Occipital lobe (tissue), 1 donor: ENCODE measurements at regions not wholly inside any gene's neighbourhood (a gene's known extent, or its start where the extent isn't known, plus 50 kb on each side); places are given as distances from the start of the nearest gene placed in this dataset.

Source experiments
- DNase-seq: peaks from one replicate; lab custom pipeline; 2025; lab: John Stamatoyannopoulos, UW

DNA sequence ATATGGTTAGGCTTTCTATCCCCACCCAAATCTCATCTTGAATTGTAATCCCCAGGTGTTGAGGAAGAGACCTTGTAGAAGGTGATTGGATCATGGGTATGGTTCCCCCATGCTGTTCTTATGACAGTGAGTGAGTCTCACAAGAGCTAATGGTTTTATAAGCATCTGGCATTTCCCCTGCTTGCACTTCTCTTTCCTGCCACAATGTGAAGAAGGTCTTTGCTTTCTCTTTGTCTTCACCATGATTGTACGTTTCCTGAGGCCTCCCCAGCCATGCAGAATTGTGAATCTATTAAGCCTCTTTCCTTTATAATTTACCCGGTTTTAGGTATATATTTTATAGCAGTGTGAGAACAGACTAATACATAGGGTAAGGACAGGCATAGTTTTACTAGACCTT lies 334.5 kb downstream of the TLR4 start:
- no peak for DNase-seq

DNA sequence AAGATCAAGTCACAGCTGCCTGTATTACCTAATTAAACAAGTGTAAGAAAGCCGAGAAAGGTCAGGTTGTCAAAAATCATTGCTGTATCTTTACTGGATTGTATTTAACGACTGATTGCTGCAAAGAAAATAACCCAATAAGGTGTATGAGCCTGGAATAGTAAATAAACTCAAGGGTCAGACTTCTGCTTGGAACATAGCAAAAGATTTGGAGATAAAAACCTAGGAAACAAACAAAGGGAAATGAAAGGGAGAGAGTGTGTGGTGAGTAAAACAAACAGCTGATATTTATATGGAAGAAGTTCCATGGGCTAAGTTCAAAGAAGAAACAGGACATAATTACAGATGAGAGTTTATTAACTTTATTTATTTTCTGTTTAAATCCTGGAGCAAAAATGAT lies 354.0 kb downstream of the TLR4 start:
- DNase-seq: no peak

DNA sequence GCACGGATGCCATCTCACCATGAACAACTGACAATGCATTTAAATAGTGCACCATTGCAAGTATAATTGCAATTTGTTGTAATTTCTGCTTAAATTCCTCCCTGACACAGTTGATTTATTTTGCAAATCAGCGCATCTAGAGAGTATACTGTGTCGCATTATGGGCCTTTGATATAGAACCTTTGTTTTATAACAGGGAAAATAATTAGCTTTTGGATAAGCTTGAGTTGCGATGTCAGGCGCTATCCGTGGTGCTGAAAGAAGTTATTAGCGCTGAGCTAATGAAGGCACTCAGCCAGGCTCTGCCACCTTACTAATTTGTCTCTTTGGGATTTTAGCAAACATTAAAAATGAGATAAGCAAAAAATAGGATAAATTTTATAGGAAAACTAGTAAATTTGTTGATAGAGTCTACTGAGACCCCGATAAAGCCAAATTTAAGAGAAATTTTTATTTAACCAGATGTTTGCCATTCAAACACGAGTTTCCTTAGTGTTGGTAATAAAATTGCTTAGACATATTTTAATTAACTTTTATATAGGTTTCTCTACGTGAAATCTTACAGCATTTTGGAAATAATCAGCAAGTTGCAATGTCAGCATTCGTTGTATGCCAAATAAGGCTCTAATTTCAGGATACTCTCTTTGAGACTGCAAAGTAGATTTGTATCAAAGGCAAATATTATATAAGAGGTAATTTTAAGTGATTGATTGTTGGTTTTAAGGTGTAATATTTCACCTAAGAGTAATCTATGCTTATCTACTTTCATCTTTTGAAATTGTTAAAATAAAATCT lies 355.5 kb downstream of the TLR4 start:
- no peak for DNase-seq

DNA sequence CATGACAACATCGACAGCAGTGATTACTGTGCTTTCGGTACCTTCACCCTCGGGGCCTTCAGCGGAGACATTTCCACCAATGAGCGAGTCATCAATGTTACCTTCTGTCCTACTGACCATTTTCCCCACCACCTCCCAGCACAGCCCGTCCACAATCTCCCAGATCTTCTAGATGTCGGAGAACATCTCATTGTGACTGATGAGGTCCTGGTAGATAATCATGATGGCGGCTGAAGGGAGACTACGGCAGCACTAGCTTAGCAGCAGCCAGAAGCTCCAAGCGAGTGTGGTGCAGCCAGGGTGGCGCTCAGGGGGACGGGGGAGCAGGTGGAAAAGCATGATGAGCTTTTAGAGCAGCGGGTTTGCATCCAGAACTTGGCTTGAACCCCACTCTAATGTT lies 379.0 kb downstream of the TLR4 start:
- no peak for DNase-seq

DNA sequence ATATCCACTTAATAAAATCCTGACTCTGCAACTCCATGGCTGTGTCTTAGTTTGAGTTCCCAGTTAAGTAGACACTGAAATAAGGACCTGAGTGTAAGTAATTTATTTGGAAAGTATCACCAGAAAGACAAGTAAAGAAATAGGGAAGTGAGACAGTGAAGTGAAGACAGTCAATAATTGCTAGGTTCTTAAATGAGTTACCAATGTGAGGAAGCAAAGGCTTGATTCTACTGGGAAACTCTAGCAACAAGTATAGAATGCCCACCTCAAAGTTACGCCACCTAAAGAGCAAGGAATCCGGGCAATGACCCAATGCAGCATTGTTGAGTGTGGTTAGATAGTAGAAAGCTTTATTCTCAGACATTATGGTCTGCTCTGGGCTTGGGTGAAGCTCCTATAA lies 383.9 kb downstream of the TLR4 start:
- DNase-seq: no peak

DNA sequence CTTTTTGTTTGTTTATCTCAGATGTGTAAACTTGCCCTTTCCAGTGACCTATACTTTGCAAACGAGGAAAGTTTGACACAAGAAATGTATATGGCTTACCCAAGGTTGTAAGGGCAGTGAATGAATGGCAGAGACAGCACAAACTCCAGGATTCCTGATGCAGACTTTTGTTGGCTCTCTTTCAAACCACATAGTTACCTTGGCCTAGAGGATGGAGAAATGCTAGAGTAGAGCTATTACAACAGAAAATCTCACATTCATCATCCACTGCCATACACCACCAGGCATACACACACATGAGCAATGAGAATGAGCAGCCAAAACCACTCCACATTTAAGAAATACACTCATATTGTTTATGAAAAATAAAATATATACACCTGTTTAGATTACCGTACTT lies 387.0 kb downstream of the TLR4 start:
- DNase-seq: no peak

DNA sequence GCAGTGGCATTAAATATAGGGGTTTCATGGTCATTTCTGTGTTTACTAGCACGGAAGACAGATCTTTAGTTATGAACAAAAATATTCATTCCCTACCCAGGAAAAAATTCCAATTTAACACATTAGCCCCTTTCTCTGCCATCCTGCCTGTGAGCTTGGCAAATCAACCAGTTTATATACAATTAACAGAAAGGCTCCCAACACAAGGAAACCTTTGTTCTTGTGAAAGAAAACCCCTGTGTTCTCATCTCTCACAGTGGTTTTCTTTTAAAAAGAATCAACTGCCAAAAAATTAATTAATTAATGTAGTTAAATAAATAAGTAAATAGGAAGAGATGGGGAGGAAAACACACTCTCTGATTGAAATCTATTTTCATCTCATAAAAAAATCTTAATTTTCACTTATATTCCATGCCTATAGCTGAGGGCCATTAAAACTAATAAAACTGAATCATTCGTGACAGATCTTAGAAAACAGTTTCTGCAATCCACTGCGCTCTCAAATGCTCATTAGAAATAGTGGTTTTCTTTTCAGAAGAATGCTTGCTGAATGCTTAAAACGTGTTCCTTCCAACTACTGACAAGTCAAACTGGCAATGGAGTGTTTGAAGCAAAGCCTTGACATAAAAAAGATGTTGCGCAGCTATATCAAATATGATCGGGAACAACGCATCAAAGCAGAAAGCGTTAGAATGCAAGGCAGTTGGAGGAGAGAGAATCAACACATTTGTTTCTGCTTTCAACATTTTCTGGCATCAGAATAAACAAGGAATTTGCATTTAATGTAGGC lies 387.7 kb downstream of the TLR4 start:
- no peak for DNase-seq

DNA sequence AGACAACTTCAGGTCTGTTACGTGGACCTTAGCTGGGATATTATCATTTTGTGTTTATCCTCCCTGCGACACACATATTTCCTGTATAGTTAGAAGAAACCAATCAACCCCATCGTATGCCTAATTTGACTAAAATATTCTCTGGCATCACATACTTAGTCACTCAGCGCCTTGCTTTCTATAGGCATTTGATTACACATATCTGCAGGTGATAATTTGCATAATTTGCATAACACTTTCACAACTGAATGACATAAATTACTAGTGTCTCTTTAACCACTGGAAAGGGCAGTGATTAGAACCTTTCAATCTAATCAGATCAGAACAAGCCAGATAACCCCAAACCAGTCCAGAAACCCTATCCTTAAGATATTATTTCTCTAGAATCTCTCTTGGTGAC lies 390.2 kb downstream of the TLR4 start:
- DNase-seq: no peak

DNA sequence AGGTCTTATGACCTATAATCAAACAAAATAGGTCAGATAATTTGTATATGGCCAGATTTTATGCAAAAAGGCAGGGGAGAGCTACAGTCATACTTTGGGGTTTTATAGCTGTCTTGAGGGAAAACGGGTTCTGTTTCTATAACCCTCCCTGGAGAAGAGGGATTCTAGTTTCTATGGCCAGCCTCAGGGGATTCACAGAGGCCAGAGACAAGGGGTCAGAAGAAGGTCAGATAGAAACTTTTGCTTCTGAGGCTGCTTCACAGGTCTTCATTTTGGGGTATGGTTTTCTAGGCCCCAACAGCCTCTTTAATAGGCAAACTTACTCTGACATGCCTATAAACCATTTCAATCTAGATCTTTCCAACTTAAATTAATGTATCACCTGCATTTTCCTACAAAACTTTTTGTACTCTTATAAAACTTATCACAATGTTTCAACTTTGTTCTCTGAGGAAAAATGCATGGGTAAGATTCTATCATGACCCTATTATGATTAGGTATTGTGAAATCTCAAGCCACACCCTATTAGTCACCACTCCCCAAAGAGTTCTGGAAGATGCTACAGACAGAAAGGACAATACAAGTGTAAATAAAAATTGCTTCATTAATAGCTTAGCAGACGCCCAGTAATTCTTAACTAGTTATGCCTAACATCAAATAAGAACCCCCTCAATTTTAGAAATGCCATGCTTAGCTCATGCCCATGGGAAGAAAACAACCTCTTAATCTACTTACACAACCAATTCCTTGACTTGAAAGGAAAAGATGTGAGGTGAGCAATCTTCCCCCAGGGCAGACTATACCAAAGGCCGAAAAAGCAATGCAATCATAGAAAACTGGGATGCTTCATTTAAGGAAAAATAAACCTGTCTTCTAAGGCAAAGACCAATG lies 396.6 kb downstream of the TLR4 start:
- DNase-seq: no peak

DNA sequence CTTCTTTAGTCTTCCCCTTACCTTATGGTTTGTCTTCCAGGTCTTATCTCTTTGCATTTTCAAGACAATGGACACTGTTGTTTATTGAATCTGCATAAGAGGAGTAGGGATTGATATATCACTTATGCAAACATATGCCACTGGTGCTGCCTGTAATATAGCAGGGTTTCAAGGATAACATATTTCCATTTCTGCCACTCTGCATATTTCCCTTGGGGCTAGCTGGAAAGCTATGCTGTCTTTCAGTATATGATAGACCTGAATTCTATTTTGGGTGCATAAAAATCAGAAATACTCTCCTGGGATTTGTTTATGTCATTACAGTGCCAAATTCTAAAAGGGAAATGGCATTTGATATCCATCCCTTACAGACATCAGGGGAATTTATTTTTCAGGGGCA lies 400.2 kb downstream of the TLR4 start:
- no peak for DNase-seq

DNA sequence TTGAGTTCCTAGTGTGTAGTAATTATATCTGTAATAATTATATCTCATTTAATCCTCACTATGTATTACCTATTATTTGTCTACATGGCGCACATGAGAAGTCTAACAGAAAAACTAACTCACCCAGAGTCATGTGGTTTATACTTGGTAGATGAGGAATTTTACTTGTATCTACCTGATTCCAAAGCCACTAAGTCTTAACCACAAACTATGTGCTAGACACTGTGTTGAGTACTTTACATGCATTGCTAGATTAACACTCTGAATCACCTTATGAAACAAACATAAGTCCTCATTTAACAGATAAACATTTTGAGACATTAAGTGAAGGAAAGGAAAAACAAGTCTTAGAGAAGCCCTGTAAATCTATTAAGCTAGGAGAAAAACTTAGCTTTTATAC lies 404.8 kb downstream of the TLR4 start:
- DNase-seq: no peak

DNA sequence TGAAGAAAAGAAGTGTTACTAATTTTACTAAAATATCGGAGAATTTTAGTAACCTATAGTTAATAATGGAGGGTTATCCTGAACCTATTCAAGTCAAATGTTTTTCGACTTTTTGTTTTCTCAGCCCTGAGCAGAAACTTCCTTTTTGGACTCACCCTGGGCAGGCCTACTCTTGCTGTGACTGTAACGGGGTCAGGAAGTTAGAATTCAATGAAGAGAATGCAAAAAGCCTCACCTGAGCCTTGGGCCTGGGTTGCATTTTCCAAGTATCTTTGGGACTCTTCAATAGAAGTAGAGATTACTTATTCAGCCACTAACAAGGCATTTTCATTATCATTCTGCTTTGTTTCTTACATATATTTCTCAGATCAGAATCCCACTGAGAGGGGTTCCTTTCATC lies 405.3 kb downstream of the TLR4 start:
- DNase-seq: no peak

DNA sequence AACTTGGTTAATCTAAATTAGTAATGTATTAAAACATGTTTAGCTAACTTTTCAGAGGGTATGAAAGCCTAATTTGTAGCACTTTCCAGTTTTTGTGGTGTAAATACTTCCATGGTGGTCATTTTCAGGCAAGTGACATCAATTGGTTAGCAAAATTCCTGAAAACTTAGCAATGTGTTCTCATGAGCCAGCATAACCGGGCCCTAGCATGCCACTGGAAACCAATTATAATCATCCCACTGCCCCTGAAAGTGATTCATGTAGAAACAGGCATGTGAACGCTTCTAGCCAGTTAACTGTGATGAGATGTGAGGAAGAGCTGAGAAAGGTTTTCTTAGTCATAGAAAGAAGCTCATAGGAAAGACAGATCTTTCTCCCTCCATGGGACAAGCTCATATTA lies 417.2 kb downstream of the TLR4 start:
- no peak for DNase-seq

DNA sequence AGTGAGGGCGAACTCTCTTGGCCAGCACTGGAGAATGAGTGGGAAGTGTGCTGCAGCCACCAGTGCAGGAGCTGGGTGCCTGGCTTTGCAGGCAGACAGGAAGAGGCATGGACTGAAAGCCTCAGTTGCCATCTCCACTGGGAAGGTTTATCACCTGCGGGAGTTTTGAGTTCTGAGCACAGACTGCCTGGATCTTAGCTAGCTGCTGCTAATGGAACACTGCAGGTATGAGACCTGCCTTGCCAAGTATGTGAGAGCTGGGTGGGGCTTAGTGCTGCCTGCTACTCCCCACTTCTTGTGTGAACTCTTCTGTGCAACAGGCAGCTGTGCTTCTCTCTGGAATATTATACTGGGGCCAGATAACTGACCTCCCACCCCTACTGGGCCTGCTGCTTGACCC lies 424.1 kb downstream of the TLR4 start:
- DNase-seq: no peak

DNA sequence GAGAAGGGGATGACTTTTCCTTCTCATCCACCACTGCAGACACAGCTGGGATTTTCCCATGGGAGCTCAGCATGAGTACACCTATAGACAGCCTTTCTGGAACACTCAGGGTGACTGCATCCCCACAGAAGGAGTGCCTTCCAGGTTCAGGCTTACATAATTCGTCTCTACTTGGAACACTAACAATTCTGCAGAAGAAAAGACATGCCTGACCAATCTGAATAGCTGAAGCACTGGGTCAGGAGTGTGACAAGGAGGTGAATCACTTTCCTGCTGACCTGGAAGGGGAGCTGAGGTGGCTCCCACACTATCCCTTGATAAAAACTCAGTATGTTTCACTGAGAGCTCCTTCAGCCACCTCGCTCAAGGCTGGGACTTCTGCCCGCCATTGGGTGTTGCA lies 425.3 kb downstream of the TLR4 start:
- DNase-seq: no peak

DNA sequence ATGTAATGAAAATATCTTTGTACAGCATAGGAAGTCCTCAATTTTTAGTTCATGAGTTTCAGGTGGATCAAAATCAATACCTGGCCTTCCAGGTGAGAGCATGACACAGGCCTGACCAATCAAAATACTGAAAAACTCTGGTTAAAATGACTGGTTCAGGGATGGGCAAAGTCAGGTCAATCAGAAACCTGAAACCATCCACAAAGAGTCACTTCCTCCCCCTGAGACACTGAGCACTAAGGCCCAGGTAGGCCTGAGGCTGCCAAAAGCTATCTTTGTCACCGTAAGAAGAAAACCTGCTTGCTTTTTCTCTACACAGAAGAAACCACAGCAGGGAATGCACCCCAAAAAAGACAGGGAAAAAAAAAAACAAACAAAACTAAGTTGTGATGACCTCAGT lies 444.8 kb downstream of the TLR4 start:
- DNase-seq: no peak

DNA sequence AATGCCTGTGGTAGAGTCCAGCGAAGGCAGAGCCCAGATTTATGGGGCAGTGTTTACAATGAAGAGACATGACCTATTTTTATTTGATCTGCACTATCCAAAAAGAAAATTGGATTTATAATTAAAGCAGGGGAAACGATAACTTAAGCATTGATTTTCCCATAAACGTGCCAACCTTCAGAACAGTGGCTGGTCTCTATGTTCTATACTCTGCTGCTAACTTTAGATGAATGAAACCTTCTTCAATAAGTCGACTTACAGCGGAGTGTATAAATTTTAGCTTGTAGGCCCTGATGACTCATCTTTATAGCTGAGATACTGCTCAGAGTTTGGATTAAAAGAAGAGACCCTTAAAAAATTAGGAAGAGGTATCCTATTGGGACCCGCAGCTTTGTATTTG lies 452.6 kb downstream of the TLR4 start:
- no peak for DNase-seq

DNA sequence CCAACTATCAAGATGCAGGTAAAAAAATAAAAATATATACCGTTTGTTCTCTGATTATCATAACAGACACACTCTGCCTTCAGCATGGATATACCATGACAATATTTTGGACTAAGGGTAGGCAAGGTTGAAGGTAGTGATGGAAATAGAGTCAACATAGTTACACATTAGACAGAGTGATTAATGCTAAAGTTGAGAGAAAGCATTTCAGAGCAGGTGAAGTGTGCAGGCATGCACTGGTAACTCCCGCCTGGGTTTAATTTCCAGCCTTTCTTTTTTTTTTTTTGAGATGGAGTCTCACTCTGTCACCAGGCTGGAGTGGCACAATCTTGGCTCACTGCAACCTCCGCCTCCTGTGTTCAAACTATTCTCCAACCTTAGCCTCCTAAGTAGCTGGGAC lies 458.5 kb downstream of the TLR4 start:
- DNase-seq: no peak

DNA sequence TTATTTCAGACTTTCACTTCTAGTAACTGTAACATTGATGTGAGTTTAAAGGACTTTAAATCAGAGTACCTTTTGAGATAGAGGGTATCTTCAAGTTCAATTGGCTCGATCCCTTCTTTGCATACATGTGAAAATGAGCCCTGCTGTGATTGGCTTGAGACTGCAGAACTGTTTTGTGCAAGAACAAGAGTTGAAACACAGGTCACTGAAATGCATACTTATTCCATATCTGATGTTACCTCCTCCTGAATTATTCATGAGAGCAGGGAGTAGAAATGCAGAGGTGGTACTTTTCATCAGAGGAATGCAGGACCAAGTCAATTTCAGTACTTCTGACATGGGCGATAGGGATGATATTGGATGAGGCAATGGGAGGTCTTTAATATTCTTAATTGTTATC lies 459.5 kb downstream of the TLR4 start:
- no peak for DNase-seq

DNA sequence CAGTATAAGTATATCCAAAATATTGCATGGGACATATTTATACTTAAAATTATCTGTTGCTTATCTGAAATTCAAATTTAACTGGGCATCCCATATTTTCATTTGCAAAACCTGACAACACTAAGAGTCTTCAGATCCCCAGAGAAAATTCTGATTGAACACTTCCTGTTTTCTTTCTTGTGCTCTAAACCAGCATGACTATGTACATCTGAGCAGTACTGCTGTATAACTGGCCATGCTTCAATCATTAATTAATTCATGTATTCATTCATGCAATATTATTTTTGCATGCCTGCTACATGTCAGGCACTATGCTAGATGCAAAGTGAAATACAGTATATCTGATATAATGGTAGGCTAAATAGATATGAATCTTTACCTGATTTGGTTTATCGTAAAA lies 461.2 kb downstream of the TLR4 start:
- DNase-seq: no peak

DNA sequence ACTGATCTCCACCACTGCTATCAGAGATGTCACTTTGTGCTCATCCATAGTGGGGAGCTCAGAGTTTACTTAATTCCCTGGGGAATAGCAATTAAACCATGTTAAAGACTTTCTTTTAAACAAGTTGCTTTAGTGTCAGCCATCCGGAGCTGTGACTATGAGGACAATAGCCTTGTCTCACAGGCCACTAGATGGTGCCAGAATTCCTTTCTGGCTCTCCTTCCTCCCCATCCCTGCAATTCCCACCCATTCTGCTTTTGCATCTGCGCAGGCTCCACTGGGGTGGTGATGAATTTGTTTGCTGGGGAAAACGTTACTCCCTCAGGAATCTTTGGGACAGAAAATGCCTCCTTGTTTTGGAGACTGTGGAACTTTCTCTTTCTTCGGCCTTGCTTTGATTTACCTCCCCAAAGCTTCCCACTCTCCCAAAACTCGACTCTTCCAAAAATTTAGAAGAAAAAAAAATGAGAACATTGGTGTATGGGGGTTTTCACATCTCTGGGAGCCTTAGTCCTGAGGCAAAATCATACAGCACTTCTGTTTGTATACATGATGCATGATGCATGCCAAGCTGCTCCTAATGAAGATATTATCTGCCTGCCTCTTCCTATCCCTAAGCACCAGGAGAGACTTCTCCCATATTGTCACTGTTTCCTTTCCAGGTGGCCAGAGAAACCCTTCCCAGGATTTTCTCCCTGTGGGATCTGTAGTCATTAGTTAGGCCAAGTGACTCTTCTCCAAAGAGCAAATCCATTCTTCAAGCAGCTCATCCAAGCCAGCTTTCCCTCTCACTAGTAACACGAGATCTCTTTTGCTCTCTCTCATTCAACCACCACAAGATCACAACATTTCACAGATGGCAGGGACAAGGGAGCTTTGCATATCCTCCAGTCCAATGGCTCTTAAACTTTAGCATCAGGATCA lies 466.1 kb downstream of the TLR4 start:
- peak; percentile 74 for DNase-seq
